ENCODE measurements at regions not wholly inside any gene's neighbourhood (a gene's known extent, or its start where the extent isn't known, plus 50 kb on each side); places are given as distances from the start of the nearest gene placed in this dataset.

GRCh38 chr4:75189711-75190335 lies 256.9 kb downstream of the PARM1 start:
- POLR2A ChIA-PET, result no interaction called here
- DNase-seq (no peak), ATAC-seq (ENCODE audit: low read depth) (no peak)
- Histone ChIP-seq H3K27me3 (replicated peaks in 1 of 4; ENCODE audit: control extremely low read depth in 1 of 4, control insufficient read depth in 3 of 4, insufficient read depth in 4 of 4, low read length in 3 of 4) (peaks cover 0 to 5% (median 1%) of the 10 kb centered on the region in 4 experiments), H3K79me2 (ENCODE audit: control insufficient read depth, insufficient read depth, low read length) (no peaks in the 10 kb centered on the region), H3K4me2 (replicated peaks; ENCODE audit: low read depth, low read length, poor library complexity, severe bottlenecking) (no peak overlapping the region), H4K20me1 (ENCODE audit: control insufficient read depth, insufficient read depth, low read length, poor library complexity, severe bottlenecking) (no peaks in the 10 kb centered on the region), H3K36me3 (replicated peaks in 1 of 2; ENCODE audit: control extremely low read depth in 1 of 2, control insufficient read depth in 1 of 2, extremely low read depth in 1 of 2, insufficient read depth in 2 of 2, low read length in 1 of 2) (no peaks in the 10 kb centered on the region), H3K9me3 (ENCODE audit: control extremely low read depth in 1 of 3, control insufficient read depth in 2 of 3, insufficient read depth in 1 of 3, low read length in 2 of 3) (no peaks in the 10 kb centered on the region), H3K9ac (ENCODE audit: low read length) (no peak overlapping the region), H3K27ac (ENCODE audit: low read length in 2 of 2) (no peak overlapping the region), H3K4me3 (ENCODE audit: control extremely low read depth in 1 of 5, extremely low read depth in 1 of 5, insufficient read depth in 1 of 5, low read depth in 2 of 5, low read length in 4 of 5) (no peak overlapping the region), H3K4me1 (ENCODE audit: control insufficient read depth in 2 of 2, insufficient read depth in 2 of 2, low read length in 2 of 2) (no peaks in the 10 kb centered on the region), H2AFZ (ENCODE audit: insufficient read depth, low read depth, low read length, poor library complexity, severe bottlenecking) (no peak overlapping the region)
- peaks cover 2% of the 10 kb centered on the region for H3K27me3 Mint-ChIP-seq
- CTCF ChIA-PET, result no interaction called here
- no peak overlapping the region for H3K27ac Mint-ChIP-seq
- WGBS (ENCODE audit: insufficient coverage), result 81% methylated on average over 3 of the region's 4 CpGs
- H3K9me3 Mint-ChIP-seq (ENCODE audit: insufficient read depth), result no peaks in the 10 kb centered on the region
- no peak overlapping the region for H3K4me3 Mint-ChIP-seq
- no peaks in the 10 kb centered on the region for H3K4me1 Mint-ChIP-seq
- TF ChIP-seq, protein P1, sequence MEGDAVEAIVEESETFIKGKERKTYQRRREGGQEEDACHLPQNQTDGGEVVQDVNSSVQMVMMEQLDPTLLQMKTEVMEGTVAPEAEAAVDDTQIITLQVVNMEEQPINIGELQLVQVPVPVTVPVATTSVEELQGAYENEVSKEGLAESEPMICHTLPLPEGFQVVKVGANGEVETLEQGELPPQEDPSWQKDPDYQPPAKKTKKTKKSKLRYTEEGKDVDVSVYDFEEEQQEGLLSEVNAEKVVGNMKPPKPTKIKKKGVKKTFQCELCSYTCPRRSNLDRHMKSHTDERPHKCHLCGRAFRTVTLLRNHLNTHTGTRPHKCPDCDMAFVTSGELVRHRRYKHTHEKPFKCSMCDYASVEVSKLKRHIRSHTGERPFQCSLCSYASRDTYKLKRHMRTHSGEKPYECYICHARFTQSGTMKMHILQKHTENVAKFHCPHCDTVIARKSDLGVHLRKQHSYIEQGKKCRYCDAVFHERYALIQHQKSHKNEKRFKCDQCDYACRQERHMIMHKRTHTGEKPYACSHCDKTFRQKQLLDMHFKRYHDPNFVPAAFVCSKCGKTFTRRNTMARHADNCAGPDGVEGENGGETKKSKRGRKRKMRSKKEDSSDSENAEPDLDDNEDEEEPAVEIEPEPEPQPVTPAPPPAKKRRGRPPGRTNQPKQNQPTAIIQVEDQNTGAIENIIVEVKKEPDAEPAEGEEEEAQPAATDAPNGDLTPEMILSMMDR (IDR thresholded peaks at IDR 0.05), result no peak
- TF ChIP-seq EZH2 (IDR thresholded peaks at IDR 0.05; ENCODE audit: borderline replicate concordance, insufficient read depth, low read depth, low read length, poor library complexity, severe bottlenecking), result no peak
- intact Hi-C loops (cut with micrococcal nuclease), result no loop called here
